Caco-2 (cell line): ENCODE measurements at regions not wholly inside any gene's neighbourhood (a gene's known extent, or its start where the extent isn't known, plus 50 kb on each side); places are given as distances from the start of the nearest gene placed in this dataset.
"Not testable (repeated sequence)": the region's sequence is repeated elsewhere in the genome, so short reads cannot be mapped to it uniquely, and the experiment has no call there.

Source experiments
- BruUV-seq: library from RNA; stranded (reverse); fragments of 400-500 nt; replicated peaks from 2 replicates; lab custom pipeline; 2021; lab: Mats Ljungman, UMichigan
- CTCF ChIA-PET: fragments of 300-600 bp; sonication (Branson Sonifier 250); formaldehyde crosslinking; loops from one replicate; lab custom pipeline; 2022; ENCODE audit warnings: antibody characterized with exemption; lab: Charles Lee
- POLR2A ChIA-PET: fragments of 300-600 bp; sonication (Branson Sonifier 250); formaldehyde crosslinking; loops from one replicate; lab custom pipeline; 2022; ENCODE audit warnings: antibody characterized with exemption; lab: Charles Lee
- DNase-seq, 2 experiments: peaks; one replicate each; pipeline versions ENCODE4 v3.0.0 to v3.0.0-alpha.2; 2020 to 2022
- H3K27me3 ChIP-seq: replicated peaks from 2 replicates; pipeline ENCODE4 v1.6.0; 2011; ENCODE audit warnings: low read length; ENCODE audit not compliant: control insufficient read depth, insufficient read depth
- H3K36me3 ChIP-seq: 2 replicates; pipeline ENCODE4 v1.5.1; 2011; ENCODE audit warnings: low read length; ENCODE audit not compliant: control insufficient read depth, insufficient read depth
- H3K4me1 ChIP-seq: fragments of 250-450 bp; sonication (Bioruptor Pico); 2 replicates; pipeline ENCODE4 v1.5.1; 2020; ENCODE audit warnings: mild to moderate bottlenecking
- H3K4me3 ChIP-seq: 2 replicates; pipeline ENCODE4 v1.5.1; 2011; ENCODE audit warnings: low read depth, mild to moderate bottlenecking, control low read depth, low read length
- H3K9me3 ChIP-seq: fragments of 250-450 bp; sonication (Bioruptor Pico); 2 replicates; pipeline ENCODE4 v1.5.1; 2020; ENCODE audit warnings: mild to moderate bottlenecking, moderate library complexity
- H3K27ac Mint-ChIP-seq: one replicate; pipeline ENCODE4 v1.8.0; 2022; ENCODE audit warnings: mixed read lengths; ENCODE audit not compliant: unreplicated experiment
- H3K27me3 Mint-ChIP-seq: one replicate; pipeline ENCODE4 v1.8.0; 2022; ENCODE audit warnings: mixed read lengths; ENCODE audit not compliant: insufficient read depth, unreplicated experiment
- H3K36me3 Mint-ChIP-seq: one replicate; pipeline ENCODE4 v1.8.0; 2022; ENCODE audit warnings: mild to moderate bottlenecking, mixed read lengths; ENCODE audit not compliant: insufficient read depth, unreplicated experiment
- H3K4me1 Mint-ChIP-seq: one replicate; pipeline ENCODE4 v1.8.0; 2022; ENCODE audit warnings: low read depth, mixed read lengths; ENCODE audit not compliant: unreplicated experiment
- H3K4me3 Mint-ChIP-seq: one replicate; pipeline ENCODE4 v1.8.0; 2022; ENCODE audit warnings: mild to moderate bottlenecking, moderate library complexity, mixed read lengths; ENCODE audit not compliant: unreplicated experiment
- H3K9me3 Mint-ChIP-seq: one replicate; pipeline ENCODE4 v1.8.0; 2022; ENCODE audit warnings: mixed read lengths; ENCODE audit not compliant: unreplicated experiment
- intact Hi-C: fragments of 100-400 bp; cut with micrococcal nuclease; formaldehyde crosslinking; loops from one replicate; pipeline ENCODE4 v1.10.0; 2022; ENCODE audit not compliant: unreplicated experiment
- TF ChIP-seq, protein P1 (sequence below), 2 experiments: fragments of 200-600 bp in 1 of 2; IDR thresholded peaks; 1 replicate in 1 of 2; 2 replicates in 1 of 2; pipeline versions ENCODE4 v1.5.1 to v1.8.0; 2011 to 2022; ENCODE audit warnings: antibody characterized with exemption in 1 of 2, control low read depth in 1 of 2, inconsistent platforms in 1 of 2, low read depth in 1 of 2, low read length in 1 of 2, mild to moderate bottlenecking in 1 of 2, moderate library complexity in 1 of 2; ENCODE audit not compliant: insufficient read depth in 1 of 2, severe bottlenecking in 1 of 2, unreplicated experiment in 1 of 2

DNA sequence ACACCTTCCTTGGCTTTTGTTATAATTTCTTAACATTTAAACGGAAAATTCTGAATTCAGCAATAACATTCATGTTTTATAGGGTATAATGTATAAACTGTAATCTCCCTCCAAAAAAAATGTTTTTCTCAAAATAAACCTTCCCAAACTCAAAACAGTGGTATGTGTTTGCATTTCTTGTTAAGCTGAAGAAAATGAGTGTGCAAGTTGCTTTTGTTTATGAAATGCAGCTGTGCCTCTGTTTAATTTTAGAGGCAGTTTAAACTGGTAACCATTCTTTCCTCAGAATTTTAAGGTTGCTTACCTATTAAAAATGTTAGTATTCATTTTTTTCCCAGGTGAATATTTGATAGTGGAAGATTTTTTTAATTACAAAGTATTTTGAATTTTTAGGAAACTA is 105.0 kb upstream of the ANKRD50 start:
- H3K27me3 ChIP-seq, result no peaks in the 10 kb centered on the region
- no peak for DNase-seq
- H3K4me1 ChIP-seq, result no peaks in the 10 kb centered on the region
- no peaks in the 10 kb centered on the region for H3K36me3 ChIP-seq
- POLR2A ChIA-PET, result no interaction called here
- no peak overlapping the region for H3K27ac Mint-ChIP-seq
- no peak overlapping the region for H3K4me3 Mint-ChIP-seq
- intact Hi-C loops, result no loop called here
- no peaks in the 10 kb centered on the region for H3K9me3 ChIP-seq
- no TSS peak for BruUV-seq
- H3K4me3 ChIP-seq, result no peak overlapping the region
- no peaks in the 10 kb centered on the region for H3K4me1 Mint-ChIP-seq
- TF ChIP-seq, protein P1, sequence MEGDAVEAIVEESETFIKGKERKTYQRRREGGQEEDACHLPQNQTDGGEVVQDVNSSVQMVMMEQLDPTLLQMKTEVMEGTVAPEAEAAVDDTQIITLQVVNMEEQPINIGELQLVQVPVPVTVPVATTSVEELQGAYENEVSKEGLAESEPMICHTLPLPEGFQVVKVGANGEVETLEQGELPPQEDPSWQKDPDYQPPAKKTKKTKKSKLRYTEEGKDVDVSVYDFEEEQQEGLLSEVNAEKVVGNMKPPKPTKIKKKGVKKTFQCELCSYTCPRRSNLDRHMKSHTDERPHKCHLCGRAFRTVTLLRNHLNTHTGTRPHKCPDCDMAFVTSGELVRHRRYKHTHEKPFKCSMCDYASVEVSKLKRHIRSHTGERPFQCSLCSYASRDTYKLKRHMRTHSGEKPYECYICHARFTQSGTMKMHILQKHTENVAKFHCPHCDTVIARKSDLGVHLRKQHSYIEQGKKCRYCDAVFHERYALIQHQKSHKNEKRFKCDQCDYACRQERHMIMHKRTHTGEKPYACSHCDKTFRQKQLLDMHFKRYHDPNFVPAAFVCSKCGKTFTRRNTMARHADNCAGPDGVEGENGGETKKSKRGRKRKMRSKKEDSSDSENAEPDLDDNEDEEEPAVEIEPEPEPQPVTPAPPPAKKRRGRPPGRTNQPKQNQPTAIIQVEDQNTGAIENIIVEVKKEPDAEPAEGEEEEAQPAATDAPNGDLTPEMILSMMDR (IDR thresholded peaks at IDR 0.05; ENCODE audit: insufficient read depth in 1 of 2, low read depth in 1 of 2, low read length in 1 of 2, severe bottlenecking in 1 of 2, unreplicated experiment in 1 of 2), result no peak
- CTCF ChIA-PET, result no interaction called here
- H3K27me3 Mint-ChIP-seq, result no peaks in the 10 kb centered on the region
- peaks cover 19% of the 10 kb centered on the region for H3K9me3 Mint-ChIP-seq
- no peaks in the 10 kb centered on the region for H3K36me3 Mint-ChIP-seq

DNA sequence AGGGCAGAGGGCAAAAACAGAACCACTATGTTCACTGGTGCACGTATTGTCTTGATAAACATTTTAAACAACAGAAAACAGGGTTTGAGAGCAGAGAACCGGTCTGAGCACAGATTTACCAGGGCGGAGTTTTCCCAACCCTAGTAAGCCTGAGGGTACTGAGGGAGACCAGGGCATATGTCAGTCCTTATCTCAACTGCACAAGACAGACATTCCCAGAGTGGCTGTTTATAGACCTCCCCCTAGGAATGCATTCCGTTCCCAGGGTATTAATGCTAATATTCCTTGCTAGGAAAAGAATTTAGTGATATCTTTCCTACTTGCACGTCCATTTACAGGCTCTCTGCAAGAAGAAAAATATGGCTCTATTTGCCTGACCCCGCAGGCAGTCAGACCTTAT is 99.7 kb upstream of the ANKRD50 start:
- H3K36me3 ChIP-seq, H3K4me1 Mint-ChIP-seq, H3K27me3 ChIP-seq, H3K4me3 Mint-ChIP-seq, H3K36me3 Mint-ChIP-seq, H3K4me3 ChIP-seq, H3K9me3 ChIP-seq, H3K27me3 Mint-ChIP-seq, POLR2A ChIA-PET, BruUV-seq, intact Hi-C loops, DNase-seq, H3K27ac Mint-ChIP-seq, CTCF ChIA-PET, H3K4me1 ChIP-seq: not testable (repeated sequence)
- peaks cover 24% of the 10 kb centered on the region for H3K9me3 Mint-ChIP-seq

DNA sequence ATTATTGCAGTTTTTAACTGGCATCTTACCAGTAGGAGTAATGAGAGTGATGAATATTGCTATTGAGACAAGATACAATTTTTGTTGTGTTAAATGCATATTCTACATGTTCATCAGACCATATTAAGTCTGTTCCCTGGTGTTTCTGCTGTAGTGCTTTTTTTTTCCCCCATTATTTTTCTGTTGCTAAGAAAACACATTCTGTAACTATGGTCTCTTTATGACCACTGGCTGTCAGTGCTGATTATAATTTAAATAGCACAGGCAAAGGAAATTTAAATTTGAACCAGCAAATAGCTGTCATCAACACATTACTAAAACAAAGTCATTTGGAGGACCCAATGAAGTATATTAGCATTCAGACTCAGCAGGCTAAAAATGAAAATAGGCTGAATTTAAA is 98.3 kb upstream of the ANKRD50 start:
- Mint-ChIP-seq H3K4me1 (no peaks in the 10 kb centered on the region), H3K27me3 (no peaks in the 10 kb centered on the region), H3K36me3 (no peaks in the 10 kb centered on the region), H3K27ac (no peak overlapping the region), H3K9me3 (peaks cover 24% of the 10 kb centered on the region), H3K4me3 (no peak overlapping the region)
- Histone ChIP-seq H3K27me3 (no peaks in the 10 kb centered on the region), H3K36me3 (no peaks in the 10 kb centered on the region), H3K9me3 (no peaks in the 10 kb centered on the region), H3K4me1 (no peaks in the 10 kb centered on the region), H3K4me3 (no peak overlapping the region)
- intact Hi-C loops, result no loop called here
- ChIA-PET POLR2A (no interaction called here), CTCF (no interaction called here)
- no TSS peak for BruUV-seq
- TF ChIP-seq, protein P1 (IDR thresholded peaks at IDR 0.05; ENCODE audit: insufficient read depth in 1 of 2, low read depth in 1 of 2, low read length in 1 of 2, severe bottlenecking in 1 of 2, unreplicated experiment in 1 of 2), result no peak
- DNase-seq, result no peak

DNA sequence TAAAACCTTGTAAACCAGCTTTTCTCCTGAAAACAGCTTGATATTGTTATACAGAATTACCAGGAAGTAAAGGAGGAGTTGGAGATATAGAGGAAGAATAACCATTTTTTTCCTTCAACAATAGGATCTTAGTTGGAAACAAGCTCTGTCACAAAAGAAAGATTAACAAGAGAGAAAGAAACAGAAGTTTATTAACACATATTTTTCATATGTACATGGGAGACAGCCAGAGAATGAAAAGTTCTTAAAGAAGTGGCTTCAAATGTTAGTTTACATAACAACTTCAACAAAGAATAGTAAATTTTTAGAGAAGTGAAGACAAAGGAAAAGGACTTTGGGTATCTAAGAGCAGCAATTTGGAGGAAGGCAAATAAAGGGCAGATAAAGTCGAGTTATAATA is 94.9 kb upstream of the ANKRD50 start:
- Histone ChIP-seq H3K4me1 (no peaks in the 10 kb centered on the region), H3K9me3 (no peaks in the 10 kb centered on the region), H3K4me3 (no peak overlapping the region), H3K36me3 (no peaks in the 10 kb centered on the region), H3K27me3 (no peaks in the 10 kb centered on the region)
- no peak for DNase-seq
- ChIA-PET POLR2A (no interaction called here), CTCF (no interaction called here)
- TF ChIP-seq, protein P1 (IDR thresholded peaks at IDR 0.05; ENCODE audit: insufficient read depth in 1 of 2, low read depth in 1 of 2, low read length in 1 of 2, severe bottlenecking in 1 of 2, unreplicated experiment in 1 of 2), result no peak
- H3K36me3 Mint-ChIP-seq, result no peaks in the 10 kb centered on the region
- H3K4me3 Mint-ChIP-seq, result no peak overlapping the region
- H3K27ac Mint-ChIP-seq, result no peak overlapping the region
- intact Hi-C loops, result no loop called here
- no TSS peak for BruUV-seq
- peaks cover 15% of the 10 kb centered on the region for H3K9me3 Mint-ChIP-seq
- H3K27me3 Mint-ChIP-seq, result no peaks in the 10 kb centered on the region
- H3K4me1 Mint-ChIP-seq, result no peaks in the 10 kb centered on the region
